Activated CD8-positive, alpha-beta memory T cell treated with anti-CD3 and anti-CD28 coated beads for 48 hours (primary cell): ENCODE measurements at regions not wholly inside any gene's neighbourhood (a gene's known extent, or its start where the extent isn't known, plus 50 kb on each side); places are given as distances from the start of the nearest gene placed in this dataset.

Experiments
- DNase-seq, 3 experiments: peaks; one replicate each; pipeline ENCODE4 v3.0.0-alpha.2; 2020; ENCODE audit warnings: low read depth in 2 of 3, low spot score in 2 of 3

DNA sequence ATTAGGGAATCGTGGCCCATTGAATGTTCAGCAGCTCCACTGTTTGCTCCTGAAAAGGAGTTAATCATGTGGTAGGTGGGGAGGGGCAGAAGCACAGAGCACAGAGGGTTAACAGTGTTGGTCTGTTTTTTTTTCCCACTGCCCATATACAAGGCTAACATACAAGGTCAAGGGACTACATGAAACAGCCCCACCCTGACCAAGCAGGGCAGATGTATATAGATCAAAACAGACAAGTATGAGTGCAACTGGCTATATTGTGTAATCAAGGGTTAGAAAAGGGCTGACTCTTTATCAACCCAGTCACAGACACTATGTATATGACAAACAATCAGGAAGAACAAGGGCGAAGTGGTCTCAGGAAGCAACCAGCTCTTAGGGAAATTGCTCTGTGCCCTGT is 186.6 kb upstream of the CDH11 start:
- no peak for DNase-seq

GRCh38 chr16:65307286-65307685 is 185.4 kb upstream of the CDH11 start:
- DNase-seq: no peak

- DNase-seq: no peak
Observed at GRCh38 chr16:65306722-65307121, 184.9 kb upstream of the CDH11 start.

DNA sequence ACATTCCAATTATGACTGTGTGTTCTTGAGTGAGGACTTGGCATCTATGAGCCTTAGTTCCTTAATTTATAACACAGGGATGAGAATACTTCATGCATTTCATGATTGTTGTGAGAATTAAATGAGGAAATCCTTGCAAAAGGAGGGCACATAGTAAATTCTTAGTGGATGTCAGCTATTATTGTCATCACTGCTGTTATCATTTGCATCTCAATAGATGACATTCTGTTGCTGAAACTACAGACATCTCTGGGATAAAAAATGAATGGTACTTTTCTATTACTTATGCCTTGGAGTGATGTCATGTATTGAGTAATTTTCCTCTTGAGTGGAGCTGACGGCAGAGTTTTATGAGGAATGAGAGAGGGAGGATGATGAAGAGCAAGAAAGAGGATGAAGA is 184.4 kb upstream of the CDH11 start:
- no peak for DNase-seq

GRCh38 chr16:65305266-65305959 is 183.6 kb upstream of the CDH11 start:
- no peak for DNase-seq

DNA sequence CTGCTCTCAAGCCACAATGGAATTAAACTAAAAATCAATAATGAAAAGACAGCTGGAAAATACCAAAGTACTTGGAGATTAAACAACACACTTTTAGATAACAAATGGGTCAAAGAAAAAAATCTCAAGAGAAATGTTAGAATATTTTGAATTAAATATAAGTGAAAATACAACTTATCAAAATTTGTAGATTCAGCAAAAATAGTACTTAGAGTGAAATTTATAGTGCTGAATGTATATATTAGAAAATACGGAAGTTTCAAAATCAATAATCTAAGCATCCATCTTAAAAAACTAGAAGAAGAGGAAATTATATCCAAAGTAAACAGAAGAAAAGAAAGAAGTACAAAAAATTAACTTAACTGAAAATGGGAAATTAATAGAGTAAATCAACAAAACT is 179.2 kb upstream of the CDH11 start:
- DNase-seq: no peak

DNA sequence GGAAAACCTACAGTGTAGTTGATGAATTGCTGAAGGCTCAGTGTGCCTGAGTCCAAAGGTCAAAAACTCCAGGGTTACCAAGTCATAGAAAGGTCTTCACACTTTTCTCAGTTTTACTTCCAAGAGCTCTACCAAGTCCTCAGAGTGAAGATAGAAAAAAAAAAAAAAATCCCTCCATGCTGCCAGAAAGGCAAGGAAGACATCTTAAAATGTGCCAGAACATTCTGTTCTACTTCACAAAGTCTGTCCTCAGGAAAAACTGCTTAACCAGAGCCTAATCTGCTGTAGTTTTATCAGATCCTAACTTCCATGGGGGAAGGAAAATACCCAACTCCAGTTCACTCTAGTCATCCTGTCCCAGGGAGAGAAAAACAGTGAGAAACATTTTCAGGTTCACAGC is 175.6 kb upstream of the CDH11 start:
- no peak for DNase-seq

GRCh38 chr16:65295527-65295926 is 173.7 kb upstream of the CDH11 start:
- no peak for DNase-seq

- DNase-seq: no peak
Observed at GRCh38 chr16:65294708-65295107, 172.8 kb upstream of the CDH11 start.

- DNase-seq: no peak
Observed at GRCh38 chr16:65294165-65294564, 172.3 kb upstream of the CDH11 start.

- no peak for DNase-seq
Observed at GRCh38 chr16:65289022-65289421, 167.2 kb upstream of the CDH11 start.

GRCh38 chr16:65287307-65287706 is 165.4 kb upstream of the CDH11 start:
- DNase-seq: no peak

DNA sequence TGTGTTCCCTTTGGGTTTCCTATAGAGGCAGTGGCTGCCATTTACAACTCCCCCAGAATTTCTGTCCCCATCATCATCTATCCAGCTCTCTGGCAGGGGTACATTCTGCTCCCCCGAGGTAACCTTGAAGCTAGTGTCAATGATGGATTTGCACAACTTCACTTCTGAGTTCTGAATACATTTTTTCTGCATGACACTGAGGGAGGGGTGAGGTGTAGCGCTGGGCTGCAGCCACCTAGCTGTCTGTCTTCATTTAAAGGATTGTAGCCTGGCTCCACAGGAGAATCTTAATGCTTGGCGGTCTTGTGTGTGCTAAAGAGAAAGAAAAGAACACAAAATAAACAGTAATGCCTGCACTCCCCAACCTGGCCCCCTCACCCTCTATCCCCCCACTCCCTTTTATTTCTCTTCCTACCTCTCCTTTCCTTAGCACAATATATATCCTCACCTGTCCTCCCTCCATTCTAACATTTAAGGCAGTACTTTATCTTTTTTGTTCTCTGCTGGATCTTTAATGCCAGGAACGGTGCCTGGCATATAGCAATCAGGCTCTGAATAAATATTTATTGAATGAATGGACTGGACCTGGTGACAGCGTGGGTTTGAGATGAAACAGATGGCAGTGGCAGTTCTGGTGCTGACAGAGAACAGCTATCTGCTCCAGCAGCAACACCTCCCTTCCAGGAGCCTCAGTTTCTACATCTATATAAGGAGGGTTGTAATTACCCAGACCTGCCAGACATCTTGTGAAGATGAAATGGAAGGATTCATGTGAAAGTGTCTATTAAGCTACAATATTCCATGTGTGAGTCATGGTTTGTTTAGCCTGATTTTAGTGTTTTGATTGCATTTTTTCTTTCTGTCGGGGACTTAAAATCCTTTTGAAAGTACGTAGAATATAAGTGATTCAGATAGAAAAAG is 163.5 kb upstream of the CDH11 start:
- no peak for DNase-seq

DNA sequence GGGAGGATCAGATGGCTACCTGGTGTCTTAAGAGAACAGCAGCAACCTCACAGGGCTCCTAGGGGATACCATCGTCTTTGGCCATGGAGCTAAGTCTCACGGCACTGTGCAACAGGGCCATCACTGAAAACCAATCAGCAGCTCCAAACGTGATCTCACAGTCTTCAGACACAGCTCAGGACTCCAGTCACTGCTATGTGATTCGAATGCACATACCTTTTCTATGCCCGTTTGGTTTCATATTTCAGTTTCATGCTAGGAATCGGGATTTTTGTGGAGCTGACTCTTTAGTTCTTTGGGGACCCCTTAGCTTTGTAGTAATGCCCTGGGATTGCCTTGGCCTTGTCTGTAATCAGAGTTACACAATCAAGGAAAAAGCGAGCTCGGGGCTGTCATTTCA is 162.8 kb upstream of the CDH11 start:
- DNase-seq: no peak

GRCh38 chr16:65283181-65283651 is 161.4 kb upstream of the CDH11 start:
- no peak for DNase-seq

DNA sequence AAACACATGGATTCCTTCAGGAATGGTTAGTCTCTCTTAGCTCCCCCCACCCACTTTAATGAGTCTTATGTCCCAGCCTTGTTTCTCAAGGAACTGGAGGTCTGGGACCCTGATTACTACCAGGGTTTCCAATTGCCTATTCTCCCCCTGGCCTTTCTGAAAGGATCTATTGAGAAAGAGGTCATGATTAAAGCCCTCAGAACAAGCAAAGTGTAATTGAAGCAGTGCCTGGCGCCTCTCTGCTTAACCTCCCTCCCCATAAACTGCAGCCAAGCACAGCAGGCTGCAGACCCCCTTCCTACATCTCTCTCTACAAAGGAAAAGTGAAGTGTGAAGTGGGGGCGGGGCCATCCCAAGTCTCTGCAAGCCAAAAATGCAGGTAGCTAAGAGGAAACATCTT is 159.7 kb upstream of the CDH11 start:
- DNase-seq: no peak

GRCh38 chr16:65280845-65281512 is 159.1 kb upstream of the CDH11 start:
- DNase-seq: no peak

- no peak for DNase-seq
Observed at GRCh38 chr16:65279576-65279975, 157.7 kb upstream of the CDH11 start.

DNA sequence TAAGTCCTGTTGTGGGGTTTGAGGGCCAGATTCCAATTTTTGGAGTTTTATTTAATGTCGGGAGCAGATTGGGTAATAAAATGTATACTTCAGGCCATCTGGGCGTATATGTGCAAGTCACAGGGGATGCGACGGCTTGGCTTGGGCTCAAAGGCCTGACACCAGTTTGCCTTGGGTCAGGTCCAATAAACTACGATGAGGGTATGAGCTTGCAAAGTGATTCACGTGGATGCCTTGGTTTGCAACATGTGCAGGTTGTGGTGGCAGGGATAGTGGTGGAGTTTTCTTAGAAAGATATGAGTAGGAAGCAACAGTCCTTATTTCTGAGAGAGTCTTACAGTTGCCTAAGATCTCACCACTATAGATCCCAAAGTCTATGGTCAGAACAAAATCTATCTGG is 157.0 kb upstream of the CDH11 start:
- DNase-seq: no peak

DNA sequence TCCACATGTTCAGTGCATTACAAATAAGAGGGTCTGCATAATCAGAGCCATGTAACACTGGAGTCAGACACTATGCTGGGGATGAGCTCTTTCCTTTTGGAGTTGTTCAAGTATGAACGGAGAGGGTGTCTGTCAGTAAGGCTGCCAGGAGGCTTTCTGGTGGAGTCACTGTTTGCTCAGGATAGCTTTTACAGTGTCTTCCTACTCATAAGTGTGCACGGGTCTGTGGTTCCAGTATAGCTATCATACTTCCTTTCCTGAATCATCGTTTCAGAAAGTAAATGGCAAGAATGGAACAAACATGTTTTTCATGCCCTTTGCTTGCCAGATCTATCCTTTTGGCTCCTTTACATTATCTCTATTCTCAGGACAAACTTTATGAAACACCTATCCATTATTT is 152.7 kb upstream of the CDH11 start:
- DNase-seq: no peak

- no peak for DNase-seq
Observed at GRCh38 chr16:65272699-65273414, 151.0 kb upstream of the CDH11 start.
